ENCODE measurements at regions not wholly inside any gene's neighbourhood (a gene's known extent, or its start where the extent isn't known, plus 50 kb on each side); places are given as distances from the start of the nearest gene placed in this dataset.

- Histone ChIP-seq H3K27me3 (no peaks in the 10 kb centered on the region), H3K36me3 (no peaks in the 10 kb centered on the region), H3K9me3 (no peaks in the 10 kb centered on the region), H3K4me1 (ENCODE audit: insufficient read depth) (no peaks in the 10 kb centered on the region), H3K4me3 (no peak overlapping the region), H3K27ac (no peak overlapping the region)
- WGBS, 3 donors = 68 to 82% (median 81%) methylated on average over 5 of the region's 5 CpGs
- intact Hi-C loops (cut with DNase I) = no loop called here
- no peak for DNase-seq
- no peak for TF ChIP-seq EP300 (IDR thresholded peaks at IDR 0.05)
- no peak for TF ChIP-seq POLR2A (IDR thresholded peaks at IDR 0.05)
- no peak for TF ChIP-seq CTCF (IDR thresholded peaks at IDR 0.05)
These were observed 600.1 kb upstream of the CHORDC1 start for GRCh38 chr11:90822996-90823395.

GRCh38 chr11:90818196-90818745, 595.4 kb upstream of the CHORDC1 start:
- intact Hi-C loops (cut with DNase I) = no loop called here
- WGBS, 3 donors = 87 to 93% (median 89%) methylated on average over 1 of the region's 1 CpG
- Histone ChIP-seq H3K27ac (no peak overlapping the region), H3K27me3 (no peaks in the 10 kb centered on the region), H3K4me3 (no peak overlapping the region), H3K36me3 (no peaks in the 10 kb centered on the region), H3K9me3 (no peaks in the 10 kb centered on the region), H3K4me1 (ENCODE audit: insufficient read depth) (no peaks in the 10 kb centered on the region)
- DNase-seq = no peak
- TF ChIP-seq CTCF (IDR thresholded peaks at IDR 0.05) (no peak), EP300 (IDR thresholded peaks at IDR 0.05) (no peak), POLR2A (IDR thresholded peaks at IDR 0.05) (no peak)

- Histone ChIP-seq H3K27ac (no peak overlapping the region), H3K36me3 (no peaks in the 10 kb centered on the region), H3K27me3 (no peaks in the 10 kb centered on the region), H3K4me3 (no peak overlapping the region), H3K4me1 (ENCODE audit: insufficient read depth) (no peaks in the 10 kb centered on the region), H3K9me3 (no peaks in the 10 kb centered on the region)
- intact Hi-C loops (cut with DNase I) = no loop called here
- TF ChIP-seq EP300 (IDR thresholded peaks at IDR 0.05) (no peak), CTCF (IDR thresholded peaks at IDR 0.05) (no peak), POLR2A (IDR thresholded peaks at IDR 0.05) (no peak)
- no peak for DNase-seq
- 74 to 85% (median 77%) methylated on average over 5 of the region's 5 CpGs for WGBS, 3 donors
These were observed 586.7 kb upstream of the CHORDC1 start for GRCh38 chr11:90809581-90809980.

GRCh38 chr11:90805172-90805571, 582.3 kb upstream of the CHORDC1 start:
- no peaks in the 10 kb centered on the region for H3K4me1 ChIP-seq (ENCODE audit: insufficient read depth)
- no peak for DNase-seq
- H3K4me3 ChIP-seq = no peak overlapping the region
- no peaks in the 10 kb centered on the region for H3K9me3 ChIP-seq
- WGBS, 3 donors = 81 to 87% (median 83%) methylated on average over 3 of the region's 3 CpGs
- intact Hi-C loops (cut with DNase I) = no loop called here
- no peaks in the 10 kb centered on the region for H3K27me3 ChIP-seq
- no peak overlapping the region for H3K27ac ChIP-seq
- no peak for TF ChIP-seq EP300 (IDR thresholded peaks at IDR 0.05)
- TF ChIP-seq POLR2A (IDR thresholded peaks at IDR 0.05) = no peak
- H3K36me3 ChIP-seq = no peaks in the 10 kb centered on the region

- TF ChIP-seq CTCF (IDR thresholded peaks at IDR 0.05) (no peak), EP300 (IDR thresholded peaks at IDR 0.05) (no peak), POLR2A (IDR thresholded peaks at IDR 0.05) (no peak)
- 76 to 84% (median 82%) methylated on average over 7 of the region's 7 CpGs for WGBS, 3 donors
- no peaks in the 10 kb centered on the region for H3K9me3 ChIP-seq
- no peak for DNase-seq
- no peak overlapping the region for H3K27ac ChIP-seq
- H3K4me3 ChIP-seq = no peak overlapping the region
- intact Hi-C loops (cut with DNase I) = no loop called here
- H3K36me3 ChIP-seq = no peaks in the 10 kb centered on the region
- no peaks in the 10 kb centered on the region for H3K4me1 ChIP-seq (ENCODE audit: insufficient read depth)
- no peaks in the 10 kb centered on the region for H3K27me3 ChIP-seq
These were observed 581.0 kb upstream of the CHORDC1 start for GRCh38 chr11:90803831-90804230.

All from ovary (tissue), 7 donors.